Kidney (tissue), 13 donors: ENCODE measurements at regions not wholly inside any gene's neighbourhood (a gene's known extent, or its start where the extent isn't known, plus 50 kb on each side); places are given as distances from the start of the nearest gene placed in this dataset.

Experiments
- DNase-seq, 5 donors: peaks; one replicate each; pipeline ENCODE4 v3.0.0-alpha.2; 2013 to 2020
- FAIRE-seq: peaks from 2 replicates; lab custom pipeline; 2012; peaks lifted over from hg19 to GRCh38; lab: Jason Lieb, UNC
- H3K27ac ChIP-seq, 2 donors: one replicate each; pipeline ENCODE4 v1.7.0; 2013; ENCODE audit warnings: low read depth in 2 of 2, low read length in 2 of 2, inconsistent platforms in 1 of 2
- H3K27me3 ChIP-seq: one replicate; pipeline ENCODE4 v1.7.1; 2013; ENCODE audit warnings: low read length, inconsistent platforms; ENCODE audit not compliant: control insufficient read depth, insufficient read depth
- H3K36me3 ChIP-seq, 3 donors: one replicate each; pipeline versions ENCODE4 v1.7.0 to v1.7.1; 2013; ENCODE audit warnings: low read length in 3 of 3, control low read depth in 1 of 3, inconsistent platforms in 1 of 3; ENCODE audit not compliant: insufficient read depth in 3 of 3, control insufficient read depth in 2 of 3
- H3K4me1 ChIP-seq, 3 donors: one replicate each; pipeline versions ENCODE4 v1.7.0 to v1.7.1; 2013; ENCODE audit warnings: low read length in 3 of 3, inconsistent platforms in 1 of 3, low read depth in 1 of 3; ENCODE audit not compliant: control insufficient read depth in 2 of 3, insufficient read depth in 2 of 3
- H3K4me3 ChIP-seq, 3 donors: one replicate each; pipeline versions ENCODE4 v1.7.0 to v1.8.1; 2013; ENCODE audit warnings: low read length in 3 of 3, control low read depth in 1 of 3, inconsistent platforms in 1 of 3
- H3K9ac ChIP-seq, 3 donors: one replicate each; pipeline versions ENCODE4 v1.7.0 to v1.7.1; 2013; ENCODE audit warnings: low read length in 3 of 3, control low read depth in 1 of 3, inconsistent platforms in 1 of 3
- H3K9me3 ChIP-seq, 3 donors: one replicate each; pipeline versions ENCODE4 v1.7.0 to v1.7.1; 2013; ENCODE audit warnings: low read length in 3 of 3, control low read depth in 1 of 3, inconsistent platforms in 1 of 3; ENCODE audit not compliant: control insufficient read depth in 2 of 3, insufficient read depth in 1 of 3
- intact Hi-C: fragments of 100-400 bp; cut with DNase I; formaldehyde crosslinking; loops from one replicate; pipeline ENCODE4 v1.11.1; 2022
- TF ChIP-seq, protein P1 (sequence below): IDR thresholded peaks from 3 replicates; pipeline ENCODE4 v1.5.1; 2012; ENCODE audit warnings: mild to moderate bottlenecking, moderate library complexity, borderline replicate concordance; ENCODE audit not compliant: insufficient read depth; ENCODE audit errors: extremely low read depth
- donor health status: control.
- donor health status: control.
- donor health status: control.
- donor health status: control.
- donor health status: control.
- donor health status: DM: yes; HTN: yes; CAD: no.
- donor health status: Normal renal cell carcinoma (clear cell type).

DNA sequence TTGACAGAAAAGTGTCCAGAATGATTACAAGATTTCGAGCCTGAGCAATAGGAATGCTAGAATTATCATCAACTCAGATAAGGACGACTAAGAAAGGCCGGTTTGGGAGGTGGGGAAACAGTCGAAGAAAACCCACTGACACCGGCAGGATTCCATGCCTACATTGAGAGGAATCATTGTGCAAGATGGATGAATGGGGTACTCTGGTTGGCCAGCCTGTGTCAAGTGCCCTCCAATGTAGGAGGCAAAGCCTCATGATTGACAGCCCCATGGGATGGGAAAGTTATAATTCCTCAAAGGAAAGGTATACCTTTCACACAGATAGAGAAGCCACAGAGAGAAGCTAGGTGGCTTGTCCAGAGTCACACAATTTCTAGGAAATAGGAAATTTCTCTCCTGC is 153.5 kb upstream of the CTTNBP2NL start:
- no peak for DNase-seq
- Histone ChIP-seq H3K4me3 (no peak overlapping the region), H3K27me3 (no peaks in the 10 kb centered on the region), H3K4me1 (no peaks in the 10 kb centered on the region), H3K36me3 (no peaks in the 10 kb centered on the region), H3K27ac (no peak overlapping the region), H3K9ac (no peak overlapping the region), H3K9me3 (no peaks in the 10 kb centered on the region)
- intact Hi-C loops: no loop called here
- TF ChIP-seq, protein P1, sequence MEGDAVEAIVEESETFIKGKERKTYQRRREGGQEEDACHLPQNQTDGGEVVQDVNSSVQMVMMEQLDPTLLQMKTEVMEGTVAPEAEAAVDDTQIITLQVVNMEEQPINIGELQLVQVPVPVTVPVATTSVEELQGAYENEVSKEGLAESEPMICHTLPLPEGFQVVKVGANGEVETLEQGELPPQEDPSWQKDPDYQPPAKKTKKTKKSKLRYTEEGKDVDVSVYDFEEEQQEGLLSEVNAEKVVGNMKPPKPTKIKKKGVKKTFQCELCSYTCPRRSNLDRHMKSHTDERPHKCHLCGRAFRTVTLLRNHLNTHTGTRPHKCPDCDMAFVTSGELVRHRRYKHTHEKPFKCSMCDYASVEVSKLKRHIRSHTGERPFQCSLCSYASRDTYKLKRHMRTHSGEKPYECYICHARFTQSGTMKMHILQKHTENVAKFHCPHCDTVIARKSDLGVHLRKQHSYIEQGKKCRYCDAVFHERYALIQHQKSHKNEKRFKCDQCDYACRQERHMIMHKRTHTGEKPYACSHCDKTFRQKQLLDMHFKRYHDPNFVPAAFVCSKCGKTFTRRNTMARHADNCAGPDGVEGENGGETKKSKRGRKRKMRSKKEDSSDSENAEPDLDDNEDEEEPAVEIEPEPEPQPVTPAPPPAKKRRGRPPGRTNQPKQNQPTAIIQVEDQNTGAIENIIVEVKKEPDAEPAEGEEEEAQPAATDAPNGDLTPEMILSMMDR: no peak
- FAIRE-seq: no peak

DNA sequence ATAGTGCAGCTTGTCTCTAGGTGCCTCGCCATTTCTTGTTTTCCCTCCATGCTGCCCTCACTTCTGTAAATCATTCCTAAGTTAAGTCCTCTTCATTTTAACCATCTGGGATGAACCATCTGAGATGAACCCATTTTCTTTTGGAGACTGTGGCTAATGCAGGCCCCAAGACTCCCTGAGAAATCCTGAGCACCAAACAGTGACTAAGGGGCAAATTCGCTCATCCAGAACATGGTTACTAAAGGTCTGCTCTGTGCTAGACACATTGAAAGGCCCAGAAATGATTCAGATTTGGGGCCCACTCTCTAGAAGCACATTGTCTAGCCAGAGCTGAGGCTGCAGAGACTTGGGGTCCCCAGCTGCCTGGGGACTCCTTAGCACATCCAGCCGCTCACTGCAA is 151.9 kb upstream of the CTTNBP2NL start:
- no peaks in the 10 kb centered on the region for H3K36me3 ChIP-seq
- no peaks in the 10 kb centered on the region for H3K27me3 ChIP-seq
- DNase-seq (no peak), FAIRE-seq (no peak)
- TF ChIP-seq, protein P1: no peak
- H3K4me3 ChIP-seq: no peak overlapping the region
- no peaks in the 10 kb centered on the region for H3K4me1 ChIP-seq
- no peaks in the 10 kb centered on the region for H3K9me3 ChIP-seq
- no peak overlapping the region for H3K27ac ChIP-seq
- H3K9ac ChIP-seq: no peak overlapping the region
- intact Hi-C loops: no loop called here

DNA sequence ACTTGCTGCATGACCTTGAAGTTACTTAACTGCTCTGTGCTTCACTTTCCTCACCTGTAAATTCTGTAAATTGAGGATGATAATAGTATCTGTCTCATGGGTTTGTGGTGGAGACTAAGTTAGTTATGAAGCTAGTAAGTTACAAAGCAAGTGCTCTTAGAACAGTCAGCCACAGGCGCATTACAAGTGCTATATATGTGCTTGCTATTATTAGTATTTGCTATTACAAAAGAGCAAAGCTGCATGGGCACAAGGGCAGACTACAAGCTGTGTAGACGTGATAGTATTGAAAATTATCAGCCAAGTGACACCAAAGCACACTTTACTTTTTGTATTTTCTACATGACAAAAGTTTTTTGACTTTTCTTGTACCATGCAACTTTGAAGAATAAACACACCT is 150.9 kb upstream of the CTTNBP2NL start:
- intact Hi-C loops: no loop called here

More for the DNA sequence above, 150.9 kb upstream of the CTTNBP2NL start:
- no peak overlapping the region for H3K4me3 ChIP-seq
- no peaks in the 10 kb centered on the region for H3K27me3 ChIP-seq
- no peak overlapping the region for H3K27ac ChIP-seq
- DNase-seq (no peak), FAIRE-seq (no peak)
- no peaks in the 10 kb centered on the region for H3K4me1 ChIP-seq
- no peak overlapping the region for H3K9ac ChIP-seq
- TF ChIP-seq, protein P1: no peak
- H3K9me3 ChIP-seq: no peaks in the 10 kb centered on the region
- H3K36me3 ChIP-seq: no peaks in the 10 kb centered on the region
